Epithelial cell of prostate (primary cell): ENCODE measurements at regions not wholly inside any gene's neighbourhood (a gene's known extent, or its start where the extent isn't known, plus 50 kb on each side); places are given as distances from the start of the nearest gene placed in this dataset.
"Not testable (repeated sequence)": the region's sequence is repeated elsewhere in the genome, so short reads cannot be mapped to it uniquely, and the experiment has no call there.

Source experiments
- DNase-seq: peaks from one replicate; pipeline ENCODE4 v3.0.0-alpha.2; 2011; ENCODE audit warnings: low read depth, low spot score
- H3K27ac ChIP-seq: fragments of 450-650 bp; 2 replicates; pipeline ENCODE4 v1.5.1; 2017; ENCODE audit warnings: mild to moderate bottlenecking

DNA sequence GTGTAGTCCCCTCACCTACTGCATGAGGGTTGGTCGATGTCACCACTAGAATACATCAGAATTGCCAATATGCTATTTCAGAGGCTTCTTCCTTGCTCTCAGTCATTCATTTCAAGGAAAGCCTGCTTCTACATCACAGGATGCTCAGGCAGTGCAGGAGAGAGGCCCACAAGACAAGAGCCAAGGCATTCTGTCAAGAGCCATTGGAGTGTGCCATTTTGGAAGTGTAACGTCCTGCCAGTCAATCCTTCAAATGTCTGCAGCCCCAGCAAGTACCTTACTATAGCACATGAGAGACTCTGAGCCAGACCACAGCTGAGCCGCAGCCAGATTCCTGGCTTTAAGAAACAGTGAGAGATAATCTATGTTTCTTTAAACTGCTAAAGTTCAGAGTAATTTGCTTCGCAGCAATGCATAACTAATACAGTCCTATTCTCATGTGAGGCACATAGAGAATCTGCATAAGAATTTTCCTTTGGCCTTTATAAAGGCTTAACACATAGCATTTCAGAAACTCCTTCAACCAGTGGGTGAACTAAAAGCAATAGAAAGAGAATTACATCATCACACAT lies 166.5 kb upstream of the GNAI1 start:
- no peak overlapping the region for H3K27ac ChIP-seq
- DNase-seq: no peak

DNA sequence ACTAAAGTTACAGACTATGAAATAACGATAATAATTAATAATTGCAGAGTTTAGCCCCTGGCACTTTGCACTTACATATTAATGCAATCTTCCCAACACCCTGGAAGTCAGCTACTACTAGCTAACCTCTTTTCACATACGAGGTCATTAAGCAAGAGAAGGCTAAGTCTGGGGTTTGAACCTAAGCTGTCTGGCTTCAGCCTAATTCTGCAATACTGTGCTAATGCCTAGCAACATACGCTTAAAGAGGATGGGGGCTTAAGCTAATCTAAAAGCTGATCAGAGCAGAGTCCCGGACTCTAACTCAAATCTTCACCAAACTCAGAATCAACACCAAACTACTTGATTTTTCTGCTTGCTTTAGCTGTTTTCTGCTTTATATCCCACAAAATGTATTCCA lies 168.7 kb upstream of the GNAI1 start:
- DNase-seq: no peak
- H3K27ac ChIP-seq: no peak overlapping the region

DNA sequence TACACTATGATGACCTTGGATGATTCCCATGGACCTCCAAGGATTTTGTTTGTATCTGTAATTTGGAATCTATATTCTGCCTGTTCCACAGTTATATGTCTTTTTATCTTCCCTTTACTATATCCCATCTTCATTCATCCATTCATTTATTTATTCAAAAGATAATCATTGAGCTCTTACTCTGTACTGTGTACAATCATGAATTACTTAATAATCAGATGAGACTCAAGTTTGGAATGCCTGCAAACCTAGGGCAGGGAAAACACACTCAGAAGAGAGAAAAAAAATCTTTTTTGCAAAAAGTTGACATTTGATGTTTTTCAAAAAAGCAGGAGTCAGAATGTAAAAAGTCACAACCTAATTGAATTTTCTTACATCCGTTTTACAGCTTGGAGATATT lies 170.2 kb upstream of the GNAI1 start:
- DNase-seq: no peak
- no peak overlapping the region for H3K27ac ChIP-seq

DNA sequence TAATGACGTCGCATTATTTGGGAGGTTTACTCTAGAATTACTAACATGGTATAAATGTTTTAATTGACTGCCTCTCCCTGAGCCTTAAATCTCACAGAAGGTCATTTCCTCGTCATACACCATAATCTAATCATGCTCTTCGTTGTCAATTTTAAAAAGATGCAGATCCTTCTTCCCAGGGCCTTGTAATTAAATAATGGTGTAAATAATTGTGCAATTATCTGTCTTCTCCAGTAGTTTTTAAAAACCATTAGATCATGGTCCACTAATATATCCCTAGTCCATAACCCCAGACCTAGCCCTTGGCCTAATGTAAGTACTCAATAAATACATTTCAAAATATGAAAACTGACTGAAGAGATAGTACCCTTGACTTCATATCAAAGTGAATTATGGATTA lies 181.5 kb upstream of the GNAI1 start:
- DNase-seq: no peak
- no peak overlapping the region for H3K27ac ChIP-seq

DNA sequence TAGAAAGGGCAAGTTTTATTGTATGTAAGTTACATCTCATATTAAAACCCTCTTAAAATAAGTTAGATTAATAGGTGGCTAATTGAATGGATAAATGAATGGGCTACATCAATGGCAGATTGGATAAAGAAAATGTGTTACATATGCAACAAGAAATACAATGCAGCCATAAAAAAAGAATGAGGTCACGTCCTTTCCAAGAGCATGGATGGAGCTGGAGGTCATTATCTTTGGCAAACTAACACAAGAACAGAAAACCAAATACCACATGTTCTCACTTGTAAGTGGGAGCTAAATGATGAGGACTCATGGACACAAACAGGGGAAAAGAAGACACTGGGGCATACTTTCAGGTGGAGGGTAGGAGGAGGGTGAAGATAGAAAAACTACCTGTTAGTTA lies 182.2 kb upstream of the GNAI1 start:
- DNase-seq: no peak
- no peak overlapping the region for H3K27ac ChIP-seq

DNA sequence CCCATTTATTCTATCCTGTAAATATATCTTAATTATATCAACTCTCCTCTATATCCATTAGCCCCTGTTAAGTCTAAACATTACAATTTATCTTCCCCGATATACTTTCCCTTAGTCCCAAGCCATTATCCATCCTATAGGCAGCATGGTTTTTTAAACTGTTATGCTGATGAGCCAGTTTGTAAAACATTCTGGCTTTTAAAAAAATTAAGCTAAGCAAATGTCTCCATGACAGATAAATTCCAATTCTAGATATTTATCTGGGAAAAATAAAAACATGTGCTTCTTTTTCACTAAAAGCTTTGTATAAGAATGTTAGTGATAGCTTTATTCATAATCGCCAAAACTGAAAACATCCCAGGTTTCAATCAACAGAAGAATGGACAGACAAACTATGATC lies 183.2 kb upstream of the GNAI1 start:
- H3K27ac ChIP-seq: no peak overlapping the region
- DNase-seq: no peak

DNA sequence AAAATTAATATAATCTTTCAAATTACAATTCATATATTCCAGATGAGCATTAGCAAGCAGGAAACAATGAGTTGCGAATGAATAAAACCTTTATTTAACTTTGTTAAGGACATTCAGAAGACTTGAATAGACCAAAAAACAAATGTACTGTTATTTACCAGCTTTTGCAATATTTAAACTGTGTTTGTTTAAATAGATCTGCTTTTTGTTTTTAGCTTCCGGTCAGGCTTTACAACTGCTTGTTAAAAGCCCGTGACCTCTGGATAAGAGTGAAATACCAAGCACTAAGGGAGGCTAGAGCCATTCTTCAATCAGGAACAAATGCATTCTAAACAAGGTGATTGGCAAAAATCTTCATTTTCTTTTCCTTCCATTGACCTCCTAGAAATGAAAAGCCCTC lies 184.9 kb upstream of the GNAI1 start:
- H3K27ac ChIP-seq: no peak overlapping the region
- no peak for DNase-seq

DNA sequence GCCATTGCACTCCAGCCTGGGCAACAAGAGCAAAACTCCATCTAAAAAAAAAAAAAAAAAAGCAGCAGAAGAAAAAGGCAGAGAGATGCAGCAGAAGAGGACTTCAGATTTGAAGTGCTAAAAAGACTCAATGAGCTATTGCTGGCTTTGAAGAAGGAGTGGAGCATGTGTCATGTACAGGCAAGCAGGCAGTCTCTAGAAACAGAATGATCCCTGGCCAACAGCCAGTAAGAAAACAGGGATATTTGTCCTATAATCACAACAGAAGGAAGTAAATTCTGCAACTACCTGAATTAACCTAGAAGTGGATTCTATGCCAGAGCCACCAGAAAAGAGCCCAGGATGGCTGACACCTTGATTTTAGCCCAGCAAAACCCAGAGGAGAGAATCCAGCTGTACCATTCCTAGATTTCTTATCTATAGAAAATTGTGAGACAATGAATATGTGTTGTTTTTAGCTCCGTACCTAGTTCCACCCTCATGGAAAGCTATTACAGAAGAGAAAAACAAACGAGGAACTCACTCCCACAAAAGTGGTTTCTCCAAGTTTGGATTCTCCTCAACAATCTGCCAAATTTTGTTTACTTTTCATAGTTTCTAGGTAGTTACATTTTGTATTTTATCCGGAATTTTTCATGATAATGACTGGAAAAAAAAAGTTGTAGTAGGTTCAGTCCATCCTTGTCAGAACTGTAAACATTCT lies 198.2 kb upstream of the GNAI1 start:
- no peak for DNase-seq
- H3K27ac ChIP-seq: no peak overlapping the region

DNA sequence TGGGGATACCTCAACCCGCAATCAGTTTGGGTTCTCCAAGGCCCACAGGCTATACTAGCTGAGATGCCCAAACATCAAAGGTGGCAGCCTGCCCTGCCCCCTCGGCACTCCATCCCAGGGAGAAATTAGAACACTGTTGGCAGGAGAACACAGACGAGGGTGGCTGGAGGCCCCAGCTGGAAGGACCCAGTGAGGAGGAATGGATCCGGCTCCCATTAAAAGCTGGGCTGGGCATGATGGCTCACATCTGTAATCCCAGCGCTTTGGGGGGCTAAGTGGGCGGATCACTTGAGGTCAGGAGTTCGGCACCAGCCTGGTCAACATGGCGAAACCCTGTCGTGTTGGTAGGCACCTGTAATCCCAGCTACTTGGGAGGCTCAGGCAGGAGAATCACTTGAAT lies 199.9 kb upstream of the GNAI1 start:
- H3K27ac ChIP-seq: no peak overlapping the region
- DNase-seq: no peak

DNA sequence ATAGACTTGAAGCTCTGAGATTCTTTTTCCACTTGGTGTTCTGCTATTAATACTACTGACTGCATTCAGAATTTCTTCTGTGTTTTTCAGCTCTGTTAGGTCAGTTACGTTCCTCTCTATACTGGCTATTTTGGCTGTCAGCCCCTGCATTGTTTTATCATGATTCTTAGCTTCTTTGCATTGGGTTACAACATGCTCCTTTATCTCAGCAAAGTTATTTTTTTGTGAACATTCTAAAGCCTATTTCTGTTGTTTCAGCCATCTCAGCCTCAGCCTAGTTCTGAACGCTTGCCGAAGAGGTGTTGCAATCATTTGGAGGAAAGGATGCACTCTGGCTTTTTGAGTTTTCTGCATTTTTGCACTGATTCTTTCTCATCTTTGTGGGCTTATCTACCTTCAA lies 201.5 kb upstream of the GNAI1 start:
- no peak for DNase-seq

DNA sequence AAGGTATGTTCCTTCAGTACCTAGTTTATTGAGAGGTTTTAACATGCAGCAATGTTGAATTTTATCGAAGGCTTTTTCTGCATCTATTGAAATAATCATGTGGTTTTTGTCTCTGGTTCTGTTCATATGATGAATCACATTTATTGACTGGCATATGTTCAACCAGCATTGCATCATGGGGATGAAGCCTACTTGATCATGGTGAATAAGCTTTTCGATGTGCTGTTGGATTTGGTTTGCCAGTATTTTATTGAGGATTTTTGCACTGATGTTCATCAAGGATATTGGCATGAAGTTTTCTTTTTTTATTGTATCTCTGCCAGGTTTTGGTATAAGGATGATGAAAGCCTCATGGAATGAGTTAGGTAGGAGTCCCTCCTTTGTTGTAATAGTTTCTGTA lies 204.0 kb upstream of the GNAI1 start:
- peak overlapping the region; percentile 64 for H3K27ac ChIP-seq

More for the DNA sequence above, 201.5 kb upstream of the GNAI1 start:
- H3K27ac ChIP-seq: no peak overlapping the region

DNA sequence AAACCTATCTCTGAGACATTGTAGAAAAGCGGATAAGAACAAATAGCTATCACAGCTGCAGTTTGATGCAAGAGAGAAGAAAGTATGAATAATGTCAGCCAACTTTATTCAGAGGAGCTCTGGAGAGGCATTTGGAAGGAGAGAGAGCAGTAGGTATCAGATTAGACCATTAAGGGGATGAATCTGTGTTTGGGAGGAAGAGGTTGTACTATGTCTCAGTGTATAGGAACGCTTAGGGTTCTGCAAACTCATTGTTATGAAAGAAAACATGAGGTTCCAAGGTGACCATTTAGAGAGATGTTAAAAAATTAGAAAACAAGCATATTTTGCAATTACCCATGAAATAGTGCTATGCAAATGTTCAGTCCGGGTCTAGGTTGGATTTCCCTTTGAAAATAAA lies 207.5 kb upstream of the GNAI1 start:
- DNase-seq: no peak
- no peak overlapping the region for H3K27ac ChIP-seq

More for the DNA sequence above, 204.0 kb upstream of the GNAI1 start:
- peak; percentile 36 for DNase-seq

DNA sequence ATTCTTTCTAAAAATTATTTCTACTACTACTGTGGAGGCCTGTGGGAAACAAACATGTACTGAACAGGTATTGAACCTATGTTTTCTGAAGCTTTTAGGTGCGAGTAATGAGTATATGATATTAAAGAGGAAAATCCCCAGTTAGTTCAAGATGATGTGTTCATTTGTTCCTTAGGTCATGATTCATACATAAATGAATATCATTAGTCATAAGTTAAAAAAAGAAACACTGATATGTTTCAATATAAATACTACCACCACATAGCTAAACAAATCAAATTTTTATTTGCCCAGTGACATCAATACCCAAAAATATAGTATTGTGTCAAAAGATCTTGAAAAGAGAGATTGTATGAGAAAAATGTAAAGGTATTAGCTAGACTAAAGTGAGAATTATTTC lies 210.7 kb upstream of the GNAI1 start:
- H3K27ac ChIP-seq: no peak overlapping the region
- no peak for DNase-seq

DNA sequence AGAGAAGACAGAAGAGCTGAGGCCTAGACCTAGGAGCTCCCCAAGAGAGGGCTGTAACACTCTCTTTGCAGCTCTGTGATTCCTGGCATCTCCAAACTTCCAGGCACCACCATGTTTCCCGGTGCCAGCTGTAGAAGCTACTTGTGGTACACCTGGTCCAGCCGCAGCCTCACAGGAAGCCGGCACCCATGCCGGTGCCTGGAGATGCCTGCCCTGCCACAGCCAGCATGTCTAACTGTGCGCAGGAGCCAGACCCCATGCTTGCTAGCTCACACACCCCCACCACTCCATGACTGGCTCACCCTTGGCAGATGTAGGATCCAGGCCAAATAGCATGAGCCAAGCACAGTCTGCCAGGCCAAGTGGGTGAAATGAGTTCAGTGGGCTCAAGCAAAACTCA lies 211.7 kb upstream of the GNAI1 start:
- no peak for DNase-seq

DNA sequence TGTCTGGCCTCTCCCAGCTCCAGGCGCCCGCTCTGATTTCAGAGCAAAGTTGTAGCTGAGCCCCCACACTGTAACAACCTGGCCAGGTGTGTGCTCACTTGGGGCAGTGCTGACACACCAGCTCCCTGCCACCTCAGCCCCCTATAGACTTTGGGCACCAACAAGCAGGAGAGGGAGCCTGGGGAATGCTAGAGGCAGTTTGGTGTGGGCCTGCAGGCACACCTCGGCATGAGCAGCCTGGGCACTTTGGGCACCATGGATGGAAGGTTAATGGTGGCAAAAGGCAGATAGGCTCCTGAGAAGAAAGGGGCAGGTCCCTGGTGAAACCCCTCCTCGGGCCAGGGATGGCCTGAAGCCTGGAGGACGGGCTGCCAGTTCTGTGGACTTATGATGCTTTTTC lies 212.7 kb upstream of the GNAI1 start:
- DNase-seq: no peak
- H3K27ac ChIP-seq: no peak overlapping the region

More for the DNA sequence above, 211.7 kb upstream of the GNAI1 start:
- no peak overlapping the region for H3K27ac ChIP-seq

DNA sequence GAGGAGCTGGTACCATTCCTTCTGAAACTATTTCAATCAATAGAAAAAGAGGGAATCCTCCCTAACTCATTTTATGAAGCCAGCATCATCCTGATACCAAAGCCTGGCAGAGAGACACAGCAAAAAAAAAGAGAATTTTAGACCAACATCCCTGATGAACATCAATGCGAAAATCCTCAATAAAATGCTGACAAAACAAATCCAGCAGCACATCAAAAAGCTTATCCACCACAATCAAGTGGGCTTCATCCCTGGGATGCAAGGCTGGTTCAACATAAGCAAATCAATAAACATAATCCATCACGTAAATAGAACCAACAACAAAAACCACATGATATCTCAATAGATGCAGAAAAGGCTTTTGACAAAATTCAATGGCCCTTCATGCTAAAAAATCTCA lies 216.0 kb upstream of the GNAI1 start:
- H3K27ac ChIP-seq, DNase-seq: not testable (repeated sequence)

DNA sequence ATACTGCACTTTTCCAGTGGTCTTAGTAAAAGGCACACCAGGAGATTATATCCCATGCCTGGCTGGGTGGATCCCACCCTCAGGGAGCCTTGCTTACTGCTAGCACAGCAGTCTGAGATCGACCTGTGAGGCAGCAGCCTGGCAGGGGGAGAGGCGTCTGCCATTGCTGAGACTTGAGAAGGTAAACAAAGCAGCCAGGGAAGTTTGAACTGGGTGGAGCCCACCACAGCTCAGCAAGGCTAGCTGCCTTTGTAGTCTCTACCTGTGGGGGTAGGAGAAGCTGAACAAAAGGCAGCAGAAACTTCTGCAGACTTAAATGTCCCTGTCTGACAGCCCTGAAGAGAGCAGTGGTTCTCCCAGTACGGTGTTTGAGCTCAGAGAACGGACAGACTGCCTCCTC lies 219.3 kb upstream of the GNAI1 start:
- H3K27ac ChIP-seq: not testable (repeated sequence)

DNA sequence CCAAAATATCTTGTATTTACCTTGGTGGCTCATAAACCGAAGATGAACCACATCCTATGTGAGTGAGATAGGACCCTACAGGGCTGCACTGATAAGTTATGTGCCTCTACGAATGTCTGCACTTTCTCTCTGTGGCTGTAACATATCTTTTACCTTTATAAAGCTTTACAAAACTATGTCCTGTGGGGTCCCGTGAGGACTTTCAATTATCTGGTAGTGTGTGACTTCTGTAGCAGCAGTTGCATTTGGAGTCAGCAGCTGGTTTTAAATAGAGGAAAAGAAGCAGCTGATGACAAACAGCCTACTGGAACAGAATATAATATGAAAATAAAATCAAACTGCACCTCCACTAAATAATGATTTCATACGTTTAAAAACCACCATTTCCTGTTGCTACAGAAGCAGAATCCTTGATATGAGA lies 222.4 kb upstream of the GNAI1 start:
- H3K27ac ChIP-seq: no peak overlapping the region
- no peak for DNase-seq

More for the DNA sequence above, 219.3 kb upstream of the GNAI1 start:
- not testable (repeated sequence) for DNase-seq

DNA sequence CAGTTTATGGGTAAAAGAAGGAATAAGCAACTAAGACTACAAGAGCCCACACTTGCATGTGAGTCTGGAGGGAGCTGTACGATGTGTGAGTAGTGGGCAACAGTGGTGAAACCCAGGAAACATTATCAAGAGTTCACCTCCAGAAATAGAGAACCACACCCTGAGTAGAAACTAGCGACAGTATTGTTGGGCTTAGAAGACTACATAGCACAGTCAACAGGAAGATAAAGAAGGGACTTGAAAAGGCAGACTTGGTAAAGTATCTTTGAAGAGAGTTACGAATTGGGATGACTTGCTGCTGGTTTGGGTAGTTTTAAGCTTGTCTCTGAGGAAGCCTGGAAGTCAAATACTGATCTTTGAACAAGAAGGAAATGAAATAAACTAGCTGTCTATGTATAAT lies 223.2 kb upstream of the GNAI1 start:
- H3K27ac ChIP-seq: no peak overlapping the region
- no peak for DNase-seq

DNA sequence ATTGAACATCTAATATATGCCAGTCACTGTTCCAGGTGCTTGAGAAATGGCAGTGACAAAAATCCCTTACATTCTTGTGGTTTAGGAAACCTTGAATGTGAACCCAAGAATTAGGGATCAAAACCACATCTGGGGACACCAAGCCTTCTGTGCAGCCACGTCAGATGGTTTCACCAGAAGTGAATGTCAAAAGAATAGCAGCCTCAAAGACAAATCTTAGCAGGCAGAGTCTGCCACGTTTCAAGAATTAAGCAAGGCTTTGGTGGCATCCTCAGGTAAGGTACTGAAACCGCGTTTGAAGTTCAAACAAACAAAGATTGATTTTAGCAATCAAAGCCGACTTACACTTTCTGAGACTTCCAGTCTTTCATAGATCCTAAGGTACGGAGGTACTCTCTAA lies 225.5 kb upstream of the GNAI1 start:
- DNase-seq: no peak
- H3K27ac ChIP-seq: no peak overlapping the region

DNA sequence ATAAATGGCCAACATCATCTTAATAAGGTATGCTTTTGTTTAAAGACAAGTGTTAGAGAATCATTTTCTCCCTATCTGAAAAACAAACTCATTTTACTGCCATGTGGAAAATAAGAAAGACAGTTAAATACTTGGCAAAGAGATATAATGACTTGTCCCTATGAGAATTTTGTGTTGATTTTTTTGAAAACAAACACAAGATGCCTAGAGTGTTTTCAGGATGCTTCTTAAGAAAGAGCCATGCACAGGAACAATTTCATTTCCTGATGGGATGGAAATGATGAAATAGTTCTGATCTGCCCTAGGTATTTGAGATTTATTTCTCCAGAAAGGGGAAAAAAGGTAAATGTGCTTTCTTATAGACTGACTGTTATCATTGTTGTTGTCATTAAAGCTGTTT lies 237.5 kb upstream of the GNAI1 start:
- DNase-seq: no peak
- no peak overlapping the region for H3K27ac ChIP-seq

DNA sequence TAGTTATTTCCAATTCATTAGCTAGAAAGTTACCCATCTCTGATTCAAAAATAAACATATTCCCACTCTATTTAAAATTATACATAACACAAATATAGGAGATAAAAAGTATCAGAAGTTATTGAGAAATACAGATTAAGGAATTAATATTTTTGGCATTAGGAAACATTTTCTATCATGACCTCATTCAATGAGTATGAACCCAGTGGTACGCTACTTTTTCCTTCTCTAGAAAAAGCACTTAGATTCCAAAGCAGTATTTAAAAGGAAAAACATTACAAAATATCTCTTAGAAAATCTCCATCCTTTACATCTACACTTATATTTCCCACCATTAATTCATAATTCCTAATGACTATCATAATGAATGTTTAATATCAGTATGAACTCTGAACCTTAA lies 240.6 kb upstream of the GNAI1 start:
- H3K27ac ChIP-seq: no peak overlapping the region
- DNase-seq: no peak
